ENCODE measurements at regions not wholly inside any gene's neighbourhood (a gene's known extent, or its start where the extent isn't known, plus 50 kb on each side); places are given as distances from the start of the nearest gene placed in this dataset.

- DNase-seq (no peak), ATAC-seq (no peak)
- Mint-ChIP-seq H3K9me3 (no peaks in the 10 kb centered on the region), H3K27me3 (no peaks in the 10 kb centered on the region), H3K27ac (no peak overlapping the region), H3K4me1 (peaks cover 3% of the 10 kb centered on the region), H3K4me3 (no peak overlapping the region), H3K36me3 (ENCODE audit: low read depth) (no peaks in the 10 kb centered on the region)
These were observed 68.0 kb downstream of the SNX12 start for GRCh38 chrX:71000139-71000538.

GRCh38 chrX:70998411-70999027, 67.6 kb upstream of the SLC7A3 start:
- no peaks in the 10 kb centered on the region for H3K36me3 Mint-ChIP-seq (ENCODE audit: low read depth)
- H3K9me3 Mint-ChIP-seq = no peaks in the 10 kb centered on the region
- peaks cover 3% of the 10 kb centered on the region for H3K4me1 Mint-ChIP-seq
- no peaks in the 10 kb centered on the region for H3K27me3 Mint-ChIP-seq
- H3K27ac Mint-ChIP-seq = no peak overlapping the region
- DNase-seq = peak; percentile 13
- H3K4me3 Mint-ChIP-seq = no peak overlapping the region
- ATAC-seq = no peak

GRCh38 chrX:70995338-70995737, 64.4 kb upstream of the SLC7A3 start:
- Mint-ChIP-seq H3K9me3 (no peaks in the 10 kb centered on the region), H3K36me3 (ENCODE audit: low read depth) (no peaks in the 10 kb centered on the region), H3K27ac (no peak overlapping the region), H3K4me3 (no peak overlapping the region), H3K27me3 (no peaks in the 10 kb centered on the region), H3K4me1 (peaks cover 3% of the 10 kb centered on the region)
- ATAC-seq (no peak), DNase-seq (no peak)

GRCh38 chrX:70988425-70988824, 57.5 kb upstream of the SLC7A3 start:
- no peaks in the 10 kb centered on the region for H3K27me3 Mint-ChIP-seq
- H3K36me3 Mint-ChIP-seq (ENCODE audit: low read depth) = no peaks in the 10 kb centered on the region
- H3K9me3 Mint-ChIP-seq = no peaks in the 10 kb centered on the region
- H3K4me3 Mint-ChIP-seq = no peak overlapping the region
- no peak for DNase-seq
- no peak for ATAC-seq
- H3K27ac Mint-ChIP-seq = no peak overlapping the region
- no peaks in the 10 kb centered on the region for H3K4me1 Mint-ChIP-seq

Data from activated naive CD8-positive, alpha-beta T cell treated with anti-CD3 and anti-CD28 coated beads, Interleukin-2, amount 50 U/mL, for 24 hours (primary cell).